ENCODE measurements at regions not wholly inside any gene's neighbourhood (a gene's known extent, or its start where the extent isn't known, plus 50 kb on each side); places are given as distances from the start of the nearest gene placed in this dataset.

- H3K9ac ChIP-seq = no peak overlapping the region
- H3K9me3 ChIP-seq = no peaks in the 10 kb centered on the region
- H3K27ac ChIP-seq (ENCODE audit: low read depth in 2 of 2, low read length in 1 of 2) = no peak overlapping the region
- no peaks in the 10 kb centered on the region for H4K20me1 ChIP-seq (ENCODE audit: insufficient read depth)
- H3K9me2 ChIP-seq = no peaks in the 10 kb centered on the region
- ChIA-PET CTCF (no interaction called here), POLR2A (no interaction called here)
- H3K4me2 ChIP-seq = no peak overlapping the region
- no peaks in the 10 kb centered on the region for H3K27me3 ChIP-seq (ENCODE audit: insufficient read depth)
- no peaks in the 10 kb centered on the region for H3K79me2 ChIP-seq (ENCODE audit: insufficient read depth)
- 7% methylated on average over 3 of the region's 3 CpGs for WGBS (ENCODE audit: low lambda C conversion rate)
- no peak for DNase-seq
- H3K4me3 ChIP-seq (ENCODE audit: low read depth in 2 of 2, low read length in 1 of 2) = no peak overlapping the region
- TF ChIP-seq USF1 (IDR thresholded peaks at IDR 0.05; ENCODE audit: borderline replicate concordance, low read depth) (no peak), EZH2phosphoT487 (IDR thresholded peaks at IDR 0.05; ENCODE audit: borderline replicate concordance, low read depth) (no peak), MXI1 (IDR thresholded peaks at IDR 0.05; ENCODE audit: low read depth, low read length) (no peak), ZBTB33 (IDR thresholded peaks at IDR 0.05; ENCODE audit: borderline replicate concordance, low read depth) (no peak), GABPA (IDR thresholded peaks at IDR 0.05; ENCODE audit: low read depth) (no peak), SIN3A (IDR thresholded peaks at IDR 0.05; ENCODE audit: borderline replicate concordance, low read depth, low read length) (no peak), RXRA (IDR thresholded peaks at IDR 0.05; ENCODE audit: borderline replicate concordance, low read depth) (no peak), POLR2AphosphoS5 (IDR thresholded peaks at IDR 0.05; ENCODE audit: low read depth, low read length) (no peak), MAX (IDR thresholded peaks at IDR 0.05; ENCODE audit: low read depth) (no peak), EP300 (IDR thresholded peaks at IDR 0.05; ENCODE audit: borderline replicate concordance in 1 of 2, low read depth in 1 of 2, low read length in 1 of 2) (no peak), FOSL2 (IDR thresholded peaks at IDR 0.05; ENCODE audit: borderline replicate concordance, low read depth) (no peak), USF2 (IDR thresholded peaks at IDR 0.05; ENCODE audit: borderline replicate concordance, low read depth, low read length) (no peak), NRF1 (IDR thresholded peaks at IDR 0.05; ENCODE audit: low read depth, low read length) (no peak), REST (IDR thresholded peaks at IDR 0.05; ENCODE audit: low read depth, low read length) (no peak), TAF1 (IDR thresholded peaks at IDR 0.05; ENCODE audit: borderline replicate concordance, low read depth, low read length) (no peak), TCF12 (IDR thresholded peaks at IDR 0.05) (no peak), RCOR1 (IDR thresholded peaks at IDR 0.05; ENCODE audit: low read length) (no peak)
- no peaks in the 10 kb centered on the region for H3K4me1 ChIP-seq (ENCODE audit: control insufficient read depth in 1 of 2, insufficient read depth in 2 of 2, low read depth in 1 of 2, low read length in 1 of 2)
- H2AFZ ChIP-seq (ENCODE audit: low read depth) = no peak overlapping the region
- no peaks in the 10 kb centered on the region for H3F3A ChIP-seq (replicated peaks; ENCODE audit: insufficient read depth)
- H3K36me3 ChIP-seq (replicated peaks in 1 of 2; ENCODE audit: control insufficient read depth in 1 of 2, insufficient read depth in 2 of 2, low read length in 1 of 2) = no peaks in the 10 kb centered on the region
Measured at GRCh38 chrX:110584083-110584482, 211.5 kb downstream of the CHRDL1 start.
